22Rv1 (cell line): ENCODE measurements at regions not wholly inside any gene's neighbourhood (a gene's known extent, or its start where the extent isn't known, plus 50 kb on each side); places are given as distances from the start of the nearest gene placed in this dataset.

Source experiments
- CTCF ChIP-seq: fragments of 450-650 bp; IDR thresholded peaks from 2 replicates; pipeline ENCODE4 v1.5.1; 2017; ENCODE audit warnings: mild to moderate bottlenecking
- ZFX ChIP-seq: fragments of 450-650 bp; IDR thresholded peaks from 2 replicates; pipeline ENCODE4 v1.6.1; 2017; ENCODE audit warnings: antibody characterized with exemption, borderline replicate concordance

GRCh38 chr9:24189986-24190385, 355.7 kb downstream of the IZUMO3 start:
- no peak for TF ChIP-seq CTCF
- no peak for TF ChIP-seq ZFX
